Fibroblast of pulmonary artery (primary cell): ENCODE measurements at regions not wholly inside any gene's neighbourhood (a gene's known extent, or its start where the extent isn't known, plus 50 kb on each side); places are given as distances from the start of the nearest gene placed in this dataset.

ENCODE experiments used
- DNase-seq: peaks from one replicate; pipeline ENCODE4 v3.0.0-alpha.2; 2010; ENCODE audit warnings: low read depth
- H3K4me3 ChIP-seq: replicated peaks from 2 replicates; pipeline ENCODE4 v1.5.1; 2011; ENCODE audit warnings: low read depth, mild to moderate bottlenecking, control low read depth, low read length, moderate library complexity
- TF ChIP-seq, protein P1 (sequence below): IDR thresholded peaks from 2 replicates; pipeline ENCODE4 v1.5.1; 2011; ENCODE audit warnings: mild to moderate bottlenecking, control low read depth, low read length, inconsistent platforms; ENCODE audit errors: missing control alignments

DNA sequence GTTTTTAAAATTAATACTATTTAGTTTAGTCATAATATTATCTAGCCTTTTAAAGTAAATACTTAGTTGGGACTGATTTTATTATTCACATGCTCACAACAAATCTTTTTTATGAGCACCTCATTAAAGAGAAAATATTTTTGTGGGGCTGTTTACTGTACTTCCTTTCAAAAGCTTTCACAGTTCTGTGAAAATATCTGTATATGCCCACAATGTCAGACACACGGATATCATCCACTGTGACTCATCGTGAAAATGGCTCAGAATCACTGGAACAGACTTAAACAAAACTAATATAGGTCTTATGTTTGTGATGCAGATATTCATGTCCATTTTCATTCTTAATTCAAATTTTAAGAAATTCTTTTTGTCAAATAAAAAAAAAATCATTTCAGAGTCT is 305.2 kb downstream of the RAB38 start:
- TF ChIP-seq, protein P1, sequence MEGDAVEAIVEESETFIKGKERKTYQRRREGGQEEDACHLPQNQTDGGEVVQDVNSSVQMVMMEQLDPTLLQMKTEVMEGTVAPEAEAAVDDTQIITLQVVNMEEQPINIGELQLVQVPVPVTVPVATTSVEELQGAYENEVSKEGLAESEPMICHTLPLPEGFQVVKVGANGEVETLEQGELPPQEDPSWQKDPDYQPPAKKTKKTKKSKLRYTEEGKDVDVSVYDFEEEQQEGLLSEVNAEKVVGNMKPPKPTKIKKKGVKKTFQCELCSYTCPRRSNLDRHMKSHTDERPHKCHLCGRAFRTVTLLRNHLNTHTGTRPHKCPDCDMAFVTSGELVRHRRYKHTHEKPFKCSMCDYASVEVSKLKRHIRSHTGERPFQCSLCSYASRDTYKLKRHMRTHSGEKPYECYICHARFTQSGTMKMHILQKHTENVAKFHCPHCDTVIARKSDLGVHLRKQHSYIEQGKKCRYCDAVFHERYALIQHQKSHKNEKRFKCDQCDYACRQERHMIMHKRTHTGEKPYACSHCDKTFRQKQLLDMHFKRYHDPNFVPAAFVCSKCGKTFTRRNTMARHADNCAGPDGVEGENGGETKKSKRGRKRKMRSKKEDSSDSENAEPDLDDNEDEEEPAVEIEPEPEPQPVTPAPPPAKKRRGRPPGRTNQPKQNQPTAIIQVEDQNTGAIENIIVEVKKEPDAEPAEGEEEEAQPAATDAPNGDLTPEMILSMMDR: no peak
- peak; percentile 2 for DNase-seq
- H3K4me3 ChIP-seq: no peak overlapping the region

DNA sequence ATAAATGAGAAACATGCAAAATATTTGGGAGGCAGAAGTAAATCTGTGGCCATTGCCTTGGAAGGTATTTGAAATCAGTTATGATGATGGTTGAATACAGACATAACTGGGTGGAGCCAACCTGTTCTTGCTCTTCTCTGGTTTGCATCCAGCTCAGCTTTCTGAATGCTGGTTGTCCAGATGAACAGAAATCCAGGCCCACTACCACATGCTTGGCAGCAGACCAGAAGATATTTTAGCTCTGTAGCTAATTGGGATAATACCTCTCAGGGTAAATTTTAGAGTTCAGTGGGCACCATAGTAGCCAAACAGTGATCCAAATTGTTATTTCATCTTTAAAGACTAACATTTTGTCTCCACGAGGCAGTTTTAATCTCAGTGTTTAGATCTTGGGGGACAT is 308.3 kb downstream of the RAB38 start:
- DNase-seq: no peak
- no peak overlapping the region for H3K4me3 ChIP-seq
- TF ChIP-seq, protein P1: no peak

DNA sequence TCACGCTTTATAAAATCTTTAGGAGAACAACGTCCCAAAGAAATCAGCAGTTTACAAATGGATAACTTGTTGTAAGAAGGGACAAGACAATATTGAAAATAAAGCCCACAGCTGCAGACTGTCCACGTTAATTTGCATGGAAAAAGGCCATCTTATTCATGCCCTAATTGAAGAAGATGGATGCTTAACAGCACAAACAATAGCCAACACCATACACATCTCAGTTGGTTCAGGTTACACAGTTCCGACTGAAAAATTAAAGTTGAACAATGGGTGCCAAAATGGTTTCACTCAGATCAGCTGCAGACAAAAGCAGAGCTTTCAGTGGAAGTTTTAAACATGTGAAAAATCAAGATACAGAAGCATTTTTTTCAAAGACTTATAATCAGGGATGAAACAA is 314.2 kb downstream of the RAB38 start:
- no peak overlapping the region for H3K4me3 ChIP-seq
- TF ChIP-seq, protein P1: no peak
- no peak for DNase-seq

DNA sequence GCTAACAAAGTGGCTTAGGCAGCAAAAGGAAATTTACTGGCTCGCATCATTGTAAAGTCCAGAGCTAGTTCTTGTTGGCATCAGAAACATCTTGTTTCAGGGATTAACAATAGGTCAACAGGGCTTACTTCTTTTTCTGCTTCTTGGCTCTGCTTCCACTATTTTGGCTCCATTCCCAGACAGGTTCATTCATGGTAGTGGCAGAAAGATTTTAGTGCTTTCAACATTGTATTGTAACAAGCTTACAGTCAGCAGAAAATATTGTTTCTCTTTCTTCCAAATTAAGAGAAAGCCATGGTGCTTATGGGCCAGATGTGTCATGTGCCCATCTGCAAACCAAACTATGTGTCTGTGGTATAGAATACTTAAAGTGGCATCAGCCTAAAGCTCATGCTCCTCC is 315.6 kb downstream of the RAB38 start:
- TF ChIP-seq, protein P1: no peak
- no peak overlapping the region for H3K4me3 ChIP-seq
- peak; percentile 26 for DNase-seq

DNA sequence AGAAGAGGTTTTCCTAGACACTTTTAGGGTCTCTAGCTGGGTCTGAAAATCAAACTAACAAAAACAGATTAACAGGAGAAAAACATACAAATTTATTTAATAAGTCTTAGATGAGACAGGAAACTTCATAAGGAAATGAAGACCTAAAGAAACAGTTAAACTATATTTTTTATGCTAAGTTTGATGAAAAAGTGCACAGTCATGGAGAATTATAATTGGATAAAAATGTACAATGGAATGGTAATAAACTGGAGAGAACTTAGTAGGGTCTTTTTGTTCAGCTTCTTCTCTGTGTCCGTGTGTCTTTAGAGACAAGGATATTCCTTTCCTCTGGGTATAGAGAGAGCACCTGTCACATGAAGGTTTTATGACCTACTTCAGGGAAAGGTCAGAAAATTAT is 323.4 kb downstream of the RAB38 start:
- DNase-seq: no peak
- TF ChIP-seq, protein P1: no peak
- no peak overlapping the region for H3K4me3 ChIP-seq

DNA sequence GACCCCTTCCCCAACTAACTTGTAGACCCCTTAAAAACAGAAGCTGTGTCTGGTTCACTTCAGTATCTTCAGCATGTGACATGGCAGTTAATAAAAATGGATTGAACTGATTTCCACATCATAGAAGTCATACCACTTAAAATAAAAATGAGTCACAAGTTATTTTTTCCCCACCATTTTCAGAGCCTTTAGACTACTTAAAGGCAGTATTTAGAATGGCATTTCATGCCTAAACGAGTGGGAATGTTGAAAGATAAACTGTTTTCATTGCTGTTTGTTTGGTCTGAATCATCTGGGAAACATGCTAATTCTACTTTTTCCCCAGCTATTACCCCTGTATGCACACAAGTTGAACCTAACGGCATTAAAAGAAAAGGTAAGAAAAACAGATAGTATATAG is 324.0 kb downstream of the RAB38 start:
- TF ChIP-seq, protein P1: no peak
- H3K4me3 ChIP-seq: no peak overlapping the region
- DNase-seq: peak; percentile 29

DNA sequence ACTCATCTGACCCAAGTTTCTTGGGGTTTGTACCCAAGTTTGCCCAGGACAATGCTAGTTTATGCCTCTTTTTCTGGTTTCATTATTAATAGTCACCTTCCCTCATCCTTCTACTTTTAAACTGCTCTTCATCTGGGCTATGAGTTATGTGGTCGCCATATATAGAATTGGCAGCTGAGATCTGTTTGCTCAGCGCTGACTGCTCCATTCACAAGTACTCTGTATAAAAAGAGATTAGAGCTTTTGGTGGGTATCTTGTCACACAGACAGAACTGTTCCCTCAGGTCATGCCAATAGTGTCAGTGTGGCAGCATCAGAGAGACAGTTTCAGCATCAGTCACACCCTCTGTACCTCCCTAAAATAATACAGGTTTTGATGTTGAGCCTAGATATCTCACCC is 326.0 kb downstream of the RAB38 start:
- TF ChIP-seq, protein P1: no peak
- no peak for DNase-seq

More for the DNA sequence above, 326.0 kb downstream of the RAB38 start:
- no peak overlapping the region for H3K4me3 ChIP-seq
